DND-41 (cell line): ENCODE measurements at regions not wholly inside any gene's neighbourhood (a gene's known extent, or its start where the extent isn't known, plus 50 kb on each side); places are given as distances from the start of the nearest gene placed in this dataset.

Source experiments
- ATAC-seq: fragments of 200-7000 bp; cut with Tn5 transposase; 3 replicates; pipeline ENCODE4 v1.9.1; 2021; ENCODE audit warnings: low read depth; ENCODE audit not compliant: insufficient read depth
- DNase-seq: peaks from one replicate; pipeline ENCODE4 v3.0.0-alpha.2; 2020
- H2AFZ ChIP-seq: 2 replicates; pipeline ENCODE4 v1.6.0; 2012; ENCODE audit warnings: low read depth, low read length
- H3K27ac ChIP-seq: 2 replicates; pipeline ENCODE4 v1.5.1; 2012; ENCODE audit warnings: low read length, inconsistent platforms
- H3K27me3 ChIP-seq: fragments of 200-600 bp; sonication (generic); 2 replicates; pipeline ENCODE4 v1.6.0; 2012; ENCODE audit warnings: low read length, mild to moderate bottlenecking, inconsistent platforms; ENCODE audit not compliant: insufficient read depth, poor library complexity
- H3K36me3 ChIP-seq: 2 replicates; pipeline ENCODE4 v1.5.1; 2012; ENCODE audit warnings: low read length, inconsistent platforms; ENCODE audit not compliant: insufficient read depth
- H3K4me1 ChIP-seq: 2 replicates; pipeline ENCODE4 v1.5.1; 2012; ENCODE audit warnings: mild to moderate bottlenecking, low read length; ENCODE audit not compliant: insufficient read depth
- H3K4me2 ChIP-seq: 2 replicates; pipeline ENCODE4 v1.6.0; 2012; ENCODE audit warnings: mild to moderate bottlenecking, moderate library complexity, low read length, inconsistent platforms; ENCODE audit not compliant: insufficient read depth
- H3K4me3 ChIP-seq, 2 experiments: fragments of 200-600 bp in 1 of 2; shearing (Covaris generic) in 1 of 2; 2 replicates each; pipeline ENCODE4 v1.5.1; 2012 to 2016; ENCODE audit warnings: inconsistent platforms in 2 of 2, low read length in 2 of 2, mild to moderate bottlenecking in 2 of 2, low read depth in 1 of 2, moderate library complexity in 1 of 2
- H3K79me2 ChIP-seq: 2 replicates; pipeline ENCODE4 v1.6.0; 2012; ENCODE audit warnings: low read length, inconsistent platforms; ENCODE audit not compliant: insufficient read depth
- H3K9ac ChIP-seq: 2 replicates; pipeline ENCODE4 v1.6.0; 2012; ENCODE audit warnings: low read depth, mild to moderate bottlenecking, inconsistent platforms, low read length, moderate library complexity
- H3K9me3 ChIP-seq: 2 replicates; pipeline ENCODE4 v1.5.1; 2012; ENCODE audit warnings: low read length, moderate library complexity, mild to moderate bottlenecking, inconsistent platforms; ENCODE audit not compliant: insufficient read depth, severe bottlenecking
- H4K20me1 ChIP-seq: 2 replicates; pipeline ENCODE4 v1.6.0; 2012; ENCODE audit warnings: low read length; ENCODE audit not compliant: insufficient read depth
- EZH2 ChIP-seq: IDR thresholded peaks from 3 replicates; pipeline ENCODE4 v1.6.1; 2012; ENCODE audit warnings: borderline replicate concordance, low read depth, mild to moderate bottlenecking, moderate library complexity, low read length, inconsistent platforms; ENCODE audit not compliant: severe bottlenecking
- TF ChIP-seq, protein P1 (sequence below): IDR thresholded peaks from 2 replicates; pipeline ENCODE4 v1.5.1; 2012; ENCODE audit warnings: borderline replicate concordance, low read length, moderate library complexity, mild to moderate bottlenecking; ENCODE audit not compliant: poor library complexity, severe bottlenecking; ENCODE audit errors: extremely low read depth

GRCh38 chr6:144335311-144335861 is 50.3 kb downstream of the UTRN start:
- Histone ChIP-seq H3K4me1 (peaks cover 36% of the 10 kb centered on the region), H3K36me3 (no peaks in the 10 kb centered on the region), H4K20me1 (no peaks in the 10 kb centered on the region), H2AFZ (no peak overlapping the region), H3K4me2 (peak overlapping the region; percentile 85; the same call in 1 of the 2 replicates), H3K9ac (0 out of 2 replicates have a peak overlapping the region, but pooled peaks have one; percentile 57), H3K27me3 (no peaks in the 10 kb centered on the region), H3K9me3 (no peaks in the 10 kb centered on the region), H3K27ac (peak overlapping the region; percentile 86), H3K79me2 (peaks cover 57% of the 10 kb centered on the region), H3K4me3 (no peak overlapping the region)
- TF ChIP-seq, protein P1, sequence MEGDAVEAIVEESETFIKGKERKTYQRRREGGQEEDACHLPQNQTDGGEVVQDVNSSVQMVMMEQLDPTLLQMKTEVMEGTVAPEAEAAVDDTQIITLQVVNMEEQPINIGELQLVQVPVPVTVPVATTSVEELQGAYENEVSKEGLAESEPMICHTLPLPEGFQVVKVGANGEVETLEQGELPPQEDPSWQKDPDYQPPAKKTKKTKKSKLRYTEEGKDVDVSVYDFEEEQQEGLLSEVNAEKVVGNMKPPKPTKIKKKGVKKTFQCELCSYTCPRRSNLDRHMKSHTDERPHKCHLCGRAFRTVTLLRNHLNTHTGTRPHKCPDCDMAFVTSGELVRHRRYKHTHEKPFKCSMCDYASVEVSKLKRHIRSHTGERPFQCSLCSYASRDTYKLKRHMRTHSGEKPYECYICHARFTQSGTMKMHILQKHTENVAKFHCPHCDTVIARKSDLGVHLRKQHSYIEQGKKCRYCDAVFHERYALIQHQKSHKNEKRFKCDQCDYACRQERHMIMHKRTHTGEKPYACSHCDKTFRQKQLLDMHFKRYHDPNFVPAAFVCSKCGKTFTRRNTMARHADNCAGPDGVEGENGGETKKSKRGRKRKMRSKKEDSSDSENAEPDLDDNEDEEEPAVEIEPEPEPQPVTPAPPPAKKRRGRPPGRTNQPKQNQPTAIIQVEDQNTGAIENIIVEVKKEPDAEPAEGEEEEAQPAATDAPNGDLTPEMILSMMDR = no peak
- no peak for TF ChIP-seq EZH2
- ATAC-seq (no peak), DNase-seq (no peak)

GRCh38 chr6:144335914-144336313 is 50.8 kb downstream of the UTRN start:
- Histone ChIP-seq H3K4me1 (peaks cover 36% of the 10 kb centered on the region), H3K79me2 (peaks cover 63% of the 10 kb centered on the region), H4K20me1 (no peaks in the 10 kb centered on the region), H3K4me2 (no peak overlapping the region), H3K9me3 (no peaks in the 10 kb centered on the region), H3K9ac (no peak overlapping the region), H3K36me3 (no peaks in the 10 kb centered on the region), H3K4me3 (no peak overlapping the region), H3K27ac (peak overlapping the region; percentile 38), H3K27me3 (no peaks in the 10 kb centered on the region), H2AFZ (no peak overlapping the region)
- ATAC-seq (no peak), DNase-seq (no peak)
- TF ChIP-seq, protein P1 = no peak
- no peak for TF ChIP-seq EZH2

GRCh38 chr6:144336900-144337299 is 51.8 kb downstream of the UTRN start:
- Histone ChIP-seq H3K4me3 (no peak overlapping the region), H3K36me3 (no peaks in the 10 kb centered on the region), H3K4me1 (peaks cover 45% of the 10 kb centered on the region), H3K9me3 (no peaks in the 10 kb centered on the region), H3K4me2 (no peak overlapping the region), H3K9ac (no peak overlapping the region), H3K27me3 (no peaks in the 10 kb centered on the region), H2AFZ (no peak overlapping the region), H3K27ac (no peak overlapping the region), H3K79me2 (peaks cover 67% of the 10 kb centered on the region), H4K20me1 (no peaks in the 10 kb centered on the region)
- TF ChIP-seq, protein P1 = no peak
- TF ChIP-seq EZH2 = no peak
- ATAC-seq = no peak
- DNase-seq = no peak

GRCh38 chr6:144338474-144338873 is 53.3 kb downstream of the UTRN start:
- DNase-seq (no peak), ATAC-seq (no peak)
- H2AFZ ChIP-seq = no peak overlapping the region
- no peak overlapping the region for H3K4me2 ChIP-seq
- H3K4me3 ChIP-seq = no peak overlapping the region
- no peak for TF ChIP-seq EZH2
- TF ChIP-seq, protein P1 = no peak
- H3K4me1 ChIP-seq = peaks cover 57% of the 10 kb centered on the region
- H3K9me3 ChIP-seq = no peaks in the 10 kb centered on the region
- no peak overlapping the region for H3K9ac ChIP-seq
- H3K27me3 ChIP-seq = no peaks in the 10 kb centered on the region
- no peak overlapping the region for H3K27ac ChIP-seq
- no peaks in the 10 kb centered on the region for H4K20me1 ChIP-seq
- peaks cover 83% of the 10 kb centered on the region for H3K79me2 ChIP-seq
- no peaks in the 10 kb centered on the region for H3K36me3 ChIP-seq
